ENCODE measurements at regions not wholly inside any gene's neighbourhood (a gene's known extent, or its start where the extent isn't known, plus 50 kb on each side); places are given as distances from the start of the nearest gene placed in this dataset.
A peak's percentile ranks its signal among the peaks of the same experiment; 100 is the strongest.

- H3K4ac ChIP-seq (replicated peaks; ENCODE audit: insufficient read length, low read depth, low read length): no peak overlapping the region
- H3K9me3 ChIP-seq (ENCODE audit: insufficient read depth in 2 of 2, low read depth in 1 of 2, low read length in 1 of 2): peaks cover 0 to 3% of the 10 kb centered on the region in 2 experiments; a peak in 1 of 4 replicates
- no peak overlapping the region for H2AK5ac ChIP-seq (ENCODE audit: low read depth, low read length)
- FAIRE-seq: no peak
- no peaks in the 10 kb centered on the region for H3K23me2 ChIP-seq (ENCODE audit: low read depth, low read length)
- no peak overlapping the region for H2BK120ac ChIP-seq (replicated peaks; ENCODE audit: low read depth, low read length)
- H4K5ac ChIP-seq (ENCODE audit: insufficient read length, low read depth, low read length): no peak overlapping the region
- H3K14ac ChIP-seq (ENCODE audit: insufficient read length): no peak overlapping the region
- ChIA-PET POLR2A (ENCODE audit: partially characterized antibody) (no interaction called here), CTCF (ENCODE audit: partially characterized antibody) (interaction anchor here (0.9 to 2.6 kb wide), 9 partner anchors 9 to 156 kb away, joined by 3 to 10 read pairs (median 3); no protein-coding TSS in a partner anchor)
- no peak overlapping the region for H2AFZ ChIP-seq (ENCODE audit: low read length)
- no peak overlapping the region for H2BK12ac ChIP-seq (ENCODE audit: low read depth, low read length)
- H3K79me1 ChIP-seq (ENCODE audit: low read depth, low read length): no peaks in the 10 kb centered on the region
- no peak overlapping the region for H3K4me3 ChIP-seq (ENCODE audit: extremely low read depth in 1 of 4, insufficient read depth in 2 of 4, low read depth in 3 of 4, low read length in 4 of 4)
- no peak for DNase-seq (ENCODE audit: low read depth in 1 of 2, low spot score in 2 of 2)
- no peak overlapping the region for H2BK20ac ChIP-seq (ENCODE audit: low read length)
- H4K91ac ChIP-seq (replicated peaks; ENCODE audit: insufficient read length, low read length): no peak overlapping the region
- TF ChIP-seq TCF12 (IDR thresholded peaks at IDR 0.05; ENCODE audit: low read depth, low read length) (no peak), KDM1A (IDR thresholded peaks at IDR 0.05; ENCODE audit: borderline replicate concordance, low read length) (no peak), RBBP5 (IDR thresholded peaks at IDR 0.05; ENCODE audit: borderline replicate concordance, low read depth, low read length) (no peak), NRF1 (IDR thresholded peaks at IDR 0.05; ENCODE audit: low read depth, low read length) (no peak), CTCF (IDR thresholded peaks at IDR 0.05; ENCODE audit: control extremely low read depth in 1 of 3, insufficient read depth in 1 of 3, low read depth in 1 of 3, low read length in 3 of 3) (peak in 1 of 3 experiments; percentile 14; a peak in 1 of 4 replicates), RAD21 (IDR thresholded peaks at IDR 0.05 in 1 of 2, conservative IDR thresholded peaks at IDR 0.05 in 1 of 2; ENCODE audit: low read depth in 2 of 2, low read length in 2 of 2) (peak; percentile 45 to 56), CBX5 (IDR thresholded peaks at IDR 0.05; ENCODE audit: low read depth, low read length) (no peak)
- H3K9ac ChIP-seq (replicated peaks in 1 of 4; ENCODE audit: extremely low read depth in 1 of 4, low read depth in 3 of 4, low read length in 3 of 4): no peak overlapping the region
- H3K4me1 ChIP-seq (replicated peaks in 1 of 4; ENCODE audit: control insufficient read depth in 3 of 4, insufficient read depth in 4 of 4, low read length in 3 of 4): no peaks in the 10 kb centered on the region
- H2BK5ac ChIP-seq (ENCODE audit: low read depth, low read length): no peak overlapping the region
- no peak overlapping the region for H3K23ac ChIP-seq (ENCODE audit: insufficient read length)
- H3K4me2 ChIP-seq (ENCODE audit: insufficient read depth in 1 of 2, low read depth in 2 of 2, low read length in 2 of 2): no peak overlapping the region
- H4K20me1 ChIP-seq (replicated peaks in 1 of 2; ENCODE audit: control insufficient read depth in 1 of 2, insufficient read depth in 2 of 2, low read length in 2 of 2): no peaks in the 10 kb centered on the region
- no peak overlapping the region for H2BK15ac ChIP-seq (ENCODE audit: low read length)
- 95% methylated on average over 5 of the region's 5 CpGs; no CpG with 5 or more reads in 1 of the 2 experiments for WGBS, 2 experiments (ENCODE audit: extremely low coverage in 1 of 2, insufficient coverage in 1 of 2, insufficient read length in 1 of 2, insufficient replicate concordance in 2 of 2, low coverage in 1 of 2, low lambda C conversion rate in 2 of 2, missing lambda C conversion rate in 1 of 2)
- no peak overlapping the region for H3K27ac ChIP-seq (ENCODE audit: low read depth, low read length)
- no peak overlapping the region for H3K18ac ChIP-seq (ENCODE audit: extremely low read depth, low read length)
- H3K79me2 ChIP-seq (ENCODE audit: control insufficient read depth in 1 of 2, insufficient read depth in 2 of 2, low read length in 2 of 2): no peaks in the 10 kb centered on the region
- no peak overlapping the region for H4K8ac ChIP-seq (ENCODE audit: extremely low read depth, insufficient read depth, low read length)
- H3K56ac ChIP-seq (replicated peaks; ENCODE audit: insufficient read length, low read depth, low read length): no peak overlapping the region
- no peaks in the 10 kb centered on the region for H3K36me3 ChIP-seq (ENCODE audit: control insufficient read depth in 2 of 4, insufficient read depth in 4 of 4, low read length in 3 of 4)
- no peaks in the 10 kb centered on the region for H3K27me3 ChIP-seq (replicated peaks in 1 of 4; ENCODE audit: control insufficient read depth in 3 of 4, extremely low read depth in 1 of 4, insufficient read depth in 3 of 4, low read length in 3 of 4)
Observed at GRCh38 chr1:96080925-96081324, 640.7 kb upstream of the PTBP2 start.

Measured in H1 (cell line).